Uterus (tissue), 3 donors: ENCODE measurements at regions not wholly inside any gene's neighbourhood (a gene's known extent, or its start where the extent isn't known, plus 50 kb on each side); places are given as distances from the start of the nearest gene placed in this dataset.

ENCODE experiments used
- DNase-seq, 2 donors: peaks; one replicate each; pipeline ENCODE4 v3.0.0-alpha.2; 2019 to 2020
- H3K27ac ChIP-seq, 2 donors: fragments of 200-600 bp; sonication (generic); 1 replicate in 1 of 2; 2 replicates in 1 of 2; pipeline ENCODE4 v1.5.1; 2016 to 2018
- H3K27me3 ChIP-seq, 2 donors: fragments of 200-600 bp; sonication (generic); one replicate each; pipeline ENCODE4 v1.5.1; 2018 to 2019; ENCODE audit warnings: control low read depth in 1 of 2
- H3K36me3 ChIP-seq, 2 donors: fragments of 200-600 bp; sonication (generic); one replicate each; pipeline ENCODE4 v1.5.1; 2019; ENCODE audit warnings: control low read depth in 1 of 2
- H3K4me1 ChIP-seq, 2 donors: fragments of 200-600 bp; sonication (generic); one replicate each; pipeline ENCODE4 v1.5.1; 2018 to 2019; ENCODE audit warnings: control low read depth in 1 of 2
- H3K4me3 ChIP-seq, 2 donors: fragments of 200-600 bp; sonication (generic); 1 replicate in 1 of 2; 2 replicates in 1 of 2; pipeline ENCODE4 v1.5.1; 2018 to 2019; ENCODE audit warnings: mild to moderate bottlenecking in 1 of 2
- H3K9me3 ChIP-seq, 2 donors: fragments of 200-600 bp; sonication (generic); one replicate each; pipeline ENCODE4 v1.5.1; 2019; ENCODE audit warnings: control low read depth in 1 of 2
- CTCF ChIP-seq, 4 experiments: fragments of 200-600 bp in 2 of 4; fragments of 450-650 bp in 2 of 4; sonication (generic) in 2 of 4; IDR thresholded peaks; one replicate each; pipeline ENCODE4 v1.5.1; 2016 to 2019; ENCODE audit warnings: antibody characterized with exemption in 4 of 4, mild to moderate bottlenecking in 2 of 4, moderate library complexity in 1 of 4
- POLR2A ChIP-seq, 2 donors: fragments of 450-650 bp; IDR thresholded peaks; one replicate each; pipeline ENCODE4 v1.6.1; 2016; ENCODE audit warnings: antibody characterized with exemption in 2 of 2, mild to moderate bottlenecking in 1 of 2, moderate library complexity in 1 of 2
- intact Hi-C: fragments of 100-400 bp; cut with DNase I; formaldehyde crosslinking; loops from one replicate; pipeline ENCODE4 v1.15.1; 2023; ENCODE audit warnings: low total_unique reads
- donor health status: DM: yes; HTN: yes; CAD: no.

- Histone ChIP-seq H3K4me1 (no peaks in the 10 kb centered on the region), H3K9me3 (no peaks in the 10 kb centered on the region), H3K27ac (no peak overlapping the region), H3K4me3 (no peak overlapping the region), H3K36me3 (no peaks in the 10 kb centered on the region), H3K27me3 (no peaks in the 10 kb centered on the region)
- DNase-seq = no peak
- TF ChIP-seq POLR2A (IDR thresholded peaks at IDR 0.05) (no peak), CTCF (IDR thresholded peaks at IDR 0.05) (no peak)
- intact Hi-C loops = no loop called here
Observed at GRCh38 chr4:158322109-158322508, 111.8 kb downstream of the TMEM144 start.

- TF ChIP-seq POLR2A (IDR thresholded peaks at IDR 0.05) (no peak), CTCF (IDR thresholded peaks at IDR 0.05) (no peak)
- Histone ChIP-seq H3K36me3 (no peaks in the 10 kb centered on the region), H3K27ac (no peak overlapping the region), H3K4me1 (no peaks in the 10 kb centered on the region), H3K27me3 (no peaks in the 10 kb centered on the region), H3K4me3 (no peak overlapping the region), H3K9me3 (no peaks in the 10 kb centered on the region)
- DNase-seq = no peak
- intact Hi-C loops = no loop called here
Observed at GRCh38 chr4:158327525-158327924, 117.2 kb downstream of the TMEM144 start.

DNA sequence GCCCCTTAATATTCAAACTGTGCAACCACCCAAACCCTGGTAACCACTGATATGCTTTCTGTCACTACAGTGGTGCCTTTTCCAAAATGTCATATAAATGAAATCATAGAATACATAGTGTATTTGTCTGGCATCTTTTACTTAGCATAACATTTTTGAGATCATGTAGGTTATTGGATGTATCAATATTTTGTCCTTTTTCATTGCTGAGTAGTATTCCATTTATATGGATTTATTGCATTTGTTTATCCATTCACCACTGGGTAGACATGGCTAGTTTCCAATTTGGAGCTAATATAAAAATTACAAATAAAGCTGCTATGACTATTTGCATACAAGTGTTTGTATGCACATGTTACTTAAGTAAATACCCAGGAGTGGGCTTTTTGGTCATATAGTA is 121.6 kb downstream of the TMEM144 start:
- no peaks in the 10 kb centered on the region for H3K9me3 ChIP-seq
- H3K4me3 ChIP-seq = no peak overlapping the region
- H3K4me1 ChIP-seq = no peaks in the 10 kb centered on the region
- H3K27ac ChIP-seq = no peak overlapping the region
- no peak for DNase-seq
- TF ChIP-seq POLR2A (IDR thresholded peaks at IDR 0.05) = no peak
- TF ChIP-seq CTCF (IDR thresholded peaks at IDR 0.05) = no peak
- intact Hi-C loops = no loop called here
- H3K36me3 ChIP-seq = no peaks in the 10 kb centered on the region
- H3K27me3 ChIP-seq = no peaks in the 10 kb centered on the region

DNA sequence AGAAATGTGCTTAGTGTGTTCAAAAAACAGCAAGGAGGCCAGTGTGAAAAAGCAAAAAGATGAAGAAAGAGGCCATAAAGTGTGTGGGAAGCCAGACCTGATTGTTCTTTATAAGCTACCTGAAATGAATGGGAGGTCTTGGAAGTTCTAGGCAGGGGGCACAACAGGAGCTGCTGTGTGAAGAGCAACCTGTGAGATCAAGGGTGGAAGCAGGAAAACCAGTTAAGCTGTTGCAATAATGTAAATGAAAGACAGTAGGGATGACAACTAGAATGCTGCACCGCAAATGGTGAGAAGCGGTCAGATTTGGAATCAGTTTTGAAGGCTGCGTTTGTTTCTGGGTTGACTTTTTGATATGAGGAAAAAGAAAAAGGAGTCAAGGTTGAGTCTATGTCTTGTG is 123.5 kb downstream of the TMEM144 start:
- no peak overlapping the region for H3K27ac ChIP-seq
- no peaks in the 10 kb centered on the region for H3K9me3 ChIP-seq
- no peak for TF ChIP-seq CTCF (IDR thresholded peaks at IDR 0.05)
- no peak for TF ChIP-seq POLR2A (IDR thresholded peaks at IDR 0.05)
- H3K36me3 ChIP-seq = no peaks in the 10 kb centered on the region
- intact Hi-C loops = no loop called here
- H3K4me1 ChIP-seq = no peaks in the 10 kb centered on the region
- no peaks in the 10 kb centered on the region for H3K27me3 ChIP-seq
- no peak for DNase-seq
- no peak overlapping the region for H3K4me3 ChIP-seq

DNA sequence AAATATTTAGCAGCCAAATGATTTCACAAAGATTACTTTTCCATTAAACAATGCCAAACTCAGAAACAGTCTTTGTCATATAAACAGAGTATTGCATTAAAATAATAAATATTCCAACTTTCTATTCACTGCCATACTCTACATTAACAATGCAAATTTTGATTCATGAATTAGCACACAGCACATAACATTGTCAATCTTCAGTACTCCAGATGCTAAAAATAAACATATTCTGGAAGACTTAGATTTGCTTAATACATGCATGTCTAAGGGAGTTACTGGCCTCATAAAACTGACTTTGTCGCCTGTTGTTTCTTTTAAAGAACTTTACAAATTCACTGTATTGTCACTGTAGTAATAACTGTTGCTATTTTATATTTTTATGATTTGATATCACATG is 131.6 kb downstream of the TMEM144 start:
- Histone ChIP-seq H3K9me3 (no peaks in the 10 kb centered on the region), H3K36me3 (no peaks in the 10 kb centered on the region), H3K4me1 (no peaks in the 10 kb centered on the region), H3K27me3 (no peaks in the 10 kb centered on the region), H3K4me3 (no peak overlapping the region), H3K27ac (no peak overlapping the region)
- DNase-seq = no peak
- TF ChIP-seq CTCF (IDR thresholded peaks at IDR 0.05) = no peak
- no peak for TF ChIP-seq POLR2A (IDR thresholded peaks at IDR 0.05)
- intact Hi-C loops = no loop called here
